Suprapubic skin (tissue), 3 donors: ENCODE measurements at regions not wholly inside any gene's neighbourhood (a gene's known extent, or its start where the extent isn't known, plus 50 kb on each side); places are given as distances from the start of the nearest gene placed in this dataset.

Source experiments
- POLR2A ChIP-seq, 2 donors: fragments of 450-650 bp; IDR thresholded peaks; one replicate each; pipeline ENCODE4 v1.6.1; 2017; ENCODE audit warnings: antibody characterized with exemption in 2 of 2, mild to moderate bottlenecking in 2 of 2, moderate library complexity in 2 of 2
- TF ChIP-seq, protein P1 (sequence below), 2 donors: fragments of 200-600 bp in 1 of 2; fragments of 450-650 bp in 1 of 2; sonication (generic) in 1 of 2; IDR thresholded peaks; one replicate each; pipeline ENCODE4 v1.5.1; 2016 to 2019; ENCODE audit warnings: antibody characterized with exemption in 2 of 2, mild to moderate bottlenecking in 1 of 2, moderate library complexity in 1 of 2

- TF ChIP-seq, protein P1, sequence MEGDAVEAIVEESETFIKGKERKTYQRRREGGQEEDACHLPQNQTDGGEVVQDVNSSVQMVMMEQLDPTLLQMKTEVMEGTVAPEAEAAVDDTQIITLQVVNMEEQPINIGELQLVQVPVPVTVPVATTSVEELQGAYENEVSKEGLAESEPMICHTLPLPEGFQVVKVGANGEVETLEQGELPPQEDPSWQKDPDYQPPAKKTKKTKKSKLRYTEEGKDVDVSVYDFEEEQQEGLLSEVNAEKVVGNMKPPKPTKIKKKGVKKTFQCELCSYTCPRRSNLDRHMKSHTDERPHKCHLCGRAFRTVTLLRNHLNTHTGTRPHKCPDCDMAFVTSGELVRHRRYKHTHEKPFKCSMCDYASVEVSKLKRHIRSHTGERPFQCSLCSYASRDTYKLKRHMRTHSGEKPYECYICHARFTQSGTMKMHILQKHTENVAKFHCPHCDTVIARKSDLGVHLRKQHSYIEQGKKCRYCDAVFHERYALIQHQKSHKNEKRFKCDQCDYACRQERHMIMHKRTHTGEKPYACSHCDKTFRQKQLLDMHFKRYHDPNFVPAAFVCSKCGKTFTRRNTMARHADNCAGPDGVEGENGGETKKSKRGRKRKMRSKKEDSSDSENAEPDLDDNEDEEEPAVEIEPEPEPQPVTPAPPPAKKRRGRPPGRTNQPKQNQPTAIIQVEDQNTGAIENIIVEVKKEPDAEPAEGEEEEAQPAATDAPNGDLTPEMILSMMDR (IDR thresholded peaks at IDR 0.05): no peak
- no peak for TF ChIP-seq POLR2A (IDR thresholded peaks at IDR 0.05)
Observed at GRCh38 chr18:10124967-10125366, 211.2 kb downstream of the VAPA start.
